Breast epithelium (tissue), 4 donors: ENCODE measurements at regions not wholly inside any gene's neighbourhood (a gene's known extent, or its start where the extent isn't known, plus 50 kb on each side); places are given as distances from the start of the nearest gene placed in this dataset.

Experiments used
- DNase-seq, 2 donors: peaks; one replicate each; pipeline ENCODE4 v3.0.0-alpha.2; 2019; ENCODE audit warnings: low spot score in 2 of 2
- H3K27ac ChIP-seq, 2 donors: fragments of 200-600 bp; sonication (generic) in 1 of 2; one replicate each; pipeline ENCODE4 v1.5.1; 2016 to 2019; ENCODE audit warnings: mild to moderate bottlenecking in 1 of 2
- H3K27me3 ChIP-seq, 2 donors: fragments of 200-600 bp; sonication (generic) in 1 of 2; one replicate each; pipeline versions ENCODE4 v1.5.1 to v1.6.0; 2017 to 2019; ENCODE audit warnings: control low read depth in 1 of 2, mild to moderate bottlenecking in 1 of 2
- H3K36me3 ChIP-seq: fragments of 200-600 bp; one replicate; pipeline ENCODE4 v1.5.1; 2019
- H3K4me1 ChIP-seq, 2 donors: fragments of 200-600 bp; sonication (generic); one replicate each; pipeline ENCODE4 v1.5.1; 2016 to 2019; ENCODE audit warnings: control low read depth in 1 of 2
- H3K4me3 ChIP-seq, 3 donors: fragments of 200-600 bp; sonication (generic); 1 replicate in 2 of 3; 2 replicates in 1 of 3; pipeline ENCODE4 v1.5.1; 2016 to 2019; ENCODE audit warnings: mild to moderate bottlenecking in 3 of 3, moderate library complexity in 2 of 3
- H3K9me3 ChIP-seq, 2 donors: fragments of 200-600 bp; sonication (generic) in 1 of 2; one replicate each; pipeline ENCODE4 v1.5.1; 2016 to 2019; ENCODE audit warnings: control low read depth in 1 of 2
- POLR2A ChIP-seq: fragments of 450-650 bp; IDR thresholded peaks from one replicate; pipeline ENCODE4 v1.6.1; 2016; ENCODE audit warnings: antibody characterized with exemption, mild to moderate bottlenecking, moderate library complexity
- POLR2AphosphoS5 ChIP-seq, 3 donors: sonication (generic); formaldehyde crosslinking; IDR thresholded peaks; one replicate each; pipeline ENCODE4 v1.6.1; 2017; ENCODE audit warnings: antibody characterized with exemption in 3 of 3
- intact Hi-C: fragments of 100-400 bp; cut with DNase I; formaldehyde crosslinking; loops from one replicate; pipeline ENCODE4 v1.15.1; 2023; ENCODE audit warnings: low total_unique reads
- TF ChIP-seq, protein P1 (sequence below), 3 donors: fragments of 450-650 bp; IDR thresholded peaks; one replicate each; pipeline ENCODE4 v1.5.1; 2016 to 2017; ENCODE audit warnings: antibody characterized with exemption in 3 of 3, mild to moderate bottlenecking in 3 of 3, moderate library complexity in 3 of 3

DNA sequence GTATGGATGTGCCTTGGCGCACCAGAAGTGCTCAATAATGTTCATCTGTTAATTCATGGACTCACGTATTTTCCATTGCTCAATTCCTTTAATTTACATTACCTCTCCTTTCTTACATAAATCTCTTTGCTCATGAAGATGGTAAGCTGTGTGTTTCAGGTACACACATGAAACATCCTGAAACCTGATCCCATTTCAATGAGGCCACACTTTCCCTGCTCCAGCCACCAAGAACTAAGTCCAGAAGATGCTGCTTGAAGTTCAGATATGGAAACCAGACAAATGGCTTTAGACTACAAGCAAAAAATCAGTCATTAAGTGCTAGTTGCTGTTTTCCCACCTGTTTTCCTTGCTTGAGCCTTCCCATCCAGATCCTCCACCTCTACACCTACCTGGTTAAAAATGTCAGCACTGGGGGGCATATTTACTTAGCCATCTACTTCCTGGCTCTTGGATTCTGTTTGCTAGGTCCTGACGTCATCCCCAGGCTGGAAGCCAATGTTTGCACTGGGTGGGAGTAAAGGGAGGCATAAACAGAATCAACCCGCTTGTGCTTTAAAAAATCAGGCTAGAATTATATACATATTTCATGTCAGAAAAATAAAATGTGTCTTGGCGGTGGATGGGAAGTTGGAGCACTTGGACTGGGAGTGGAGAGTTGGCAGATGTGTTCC, 309.7 kb downstream of the OSR1 start:
- intact Hi-C loops: no loop called here
- TF ChIP-seq POLR2AphosphoS5 (IDR thresholded peaks at IDR 0.05) (no peak), POLR2A (no peak)
- TF ChIP-seq, protein P1, sequence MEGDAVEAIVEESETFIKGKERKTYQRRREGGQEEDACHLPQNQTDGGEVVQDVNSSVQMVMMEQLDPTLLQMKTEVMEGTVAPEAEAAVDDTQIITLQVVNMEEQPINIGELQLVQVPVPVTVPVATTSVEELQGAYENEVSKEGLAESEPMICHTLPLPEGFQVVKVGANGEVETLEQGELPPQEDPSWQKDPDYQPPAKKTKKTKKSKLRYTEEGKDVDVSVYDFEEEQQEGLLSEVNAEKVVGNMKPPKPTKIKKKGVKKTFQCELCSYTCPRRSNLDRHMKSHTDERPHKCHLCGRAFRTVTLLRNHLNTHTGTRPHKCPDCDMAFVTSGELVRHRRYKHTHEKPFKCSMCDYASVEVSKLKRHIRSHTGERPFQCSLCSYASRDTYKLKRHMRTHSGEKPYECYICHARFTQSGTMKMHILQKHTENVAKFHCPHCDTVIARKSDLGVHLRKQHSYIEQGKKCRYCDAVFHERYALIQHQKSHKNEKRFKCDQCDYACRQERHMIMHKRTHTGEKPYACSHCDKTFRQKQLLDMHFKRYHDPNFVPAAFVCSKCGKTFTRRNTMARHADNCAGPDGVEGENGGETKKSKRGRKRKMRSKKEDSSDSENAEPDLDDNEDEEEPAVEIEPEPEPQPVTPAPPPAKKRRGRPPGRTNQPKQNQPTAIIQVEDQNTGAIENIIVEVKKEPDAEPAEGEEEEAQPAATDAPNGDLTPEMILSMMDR (IDR thresholded peaks at IDR 0.05): no peak
- Histone ChIP-seq H3K36me3 (no peaks in the 10 kb centered on the region), H3K4me3 (no peak overlapping the region), H3K27ac (no peak overlapping the region), H3K4me1 (no peaks in the 10 kb centered on the region), H3K27me3 (no peaks in the 10 kb centered on the region), H3K9me3 (no peaks in the 10 kb centered on the region)
- peak in 1 of 2 donors; percentile 55 for DNase-seq

DNA sequence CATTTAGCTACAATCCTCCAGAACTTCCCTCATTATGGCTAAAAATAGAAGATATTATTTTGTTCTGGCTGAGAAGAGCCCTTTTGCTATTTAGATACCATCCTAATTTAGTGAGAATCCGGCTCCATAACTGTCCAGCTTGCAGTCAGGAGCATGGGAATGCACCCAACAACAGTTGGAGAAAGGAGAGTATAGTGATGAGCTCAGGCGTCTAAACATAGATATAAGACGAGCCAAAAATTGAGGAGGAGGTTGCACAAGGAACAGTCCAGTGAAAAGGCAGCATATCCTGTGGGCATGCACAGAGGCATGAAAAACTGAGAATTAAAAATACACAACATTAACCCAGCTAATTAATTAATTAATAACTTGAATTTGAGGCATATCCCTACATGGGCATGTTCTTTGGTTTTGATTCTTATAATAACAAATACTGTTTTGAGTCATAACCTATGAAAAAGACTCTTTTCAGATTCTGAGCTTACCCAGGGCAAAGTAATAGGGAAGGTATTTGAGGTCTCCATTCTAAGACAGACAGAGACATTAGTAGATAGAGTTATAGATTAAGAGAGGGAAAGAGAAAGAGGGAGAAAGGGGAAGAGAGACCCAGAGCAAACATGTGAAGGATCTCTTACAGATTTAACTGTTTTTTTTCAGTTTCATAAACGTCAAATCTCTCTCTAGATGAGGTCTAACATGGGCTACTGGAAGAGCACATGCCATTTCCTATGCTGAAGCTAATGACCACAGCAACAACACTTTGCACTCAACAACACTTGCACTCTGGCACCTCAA, 311.2 kb downstream of the OSR1 start:
- H3K4me3 ChIP-seq: no peak overlapping the region
- H3K36me3 ChIP-seq: no peaks in the 10 kb centered on the region
- no peaks in the 10 kb centered on the region for H3K9me3 ChIP-seq
- TF ChIP-seq, protein P1 (IDR thresholded peaks at IDR 0.05): no peak
- TF ChIP-seq POLR2AphosphoS5 (IDR thresholded peaks at IDR 0.05) (no peak), POLR2A (no peak)
- no peak overlapping the region for H3K27ac ChIP-seq
- H3K27me3 ChIP-seq: no peaks in the 10 kb centered on the region
- DNase-seq: no peak
- intact Hi-C loops: no loop called here
- no peaks in the 10 kb centered on the region for H3K4me1 ChIP-seq

DNA sequence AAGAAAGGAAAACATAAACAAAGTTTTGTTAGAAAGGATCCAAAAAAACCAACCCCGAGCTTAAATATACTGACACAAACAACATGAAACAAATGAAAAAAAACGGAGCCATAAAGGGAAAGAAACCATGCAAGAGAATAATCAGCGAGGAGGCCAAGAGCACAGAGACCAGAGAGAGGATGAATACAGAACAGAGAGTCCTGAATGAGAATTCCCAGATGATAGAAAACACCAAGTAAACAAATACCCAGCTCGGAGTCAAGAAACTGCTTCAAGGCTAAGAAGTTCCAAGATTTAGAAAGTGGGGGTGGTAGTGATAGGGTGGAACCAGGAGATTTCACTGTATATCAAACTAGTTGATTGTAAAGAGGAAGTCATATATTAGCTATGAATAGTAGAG, 313.3 kb downstream of the OSR1 start:
- H3K27ac ChIP-seq: no peak overlapping the region
- TF ChIP-seq, protein P1 (IDR thresholded peaks at IDR 0.05): no peak
- no peak for TF ChIP-seq POLR2A
- TF ChIP-seq POLR2AphosphoS5 (IDR thresholded peaks at IDR 0.05): no peak
- intact Hi-C loops: no loop called here
- no peaks in the 10 kb centered on the region for H3K9me3 ChIP-seq
- H3K4me3 ChIP-seq: no peak overlapping the region
- no peaks in the 10 kb centered on the region for H3K27me3 ChIP-seq
- no peaks in the 10 kb centered on the region for H3K36me3 ChIP-seq
- H3K4me1 ChIP-seq: no peaks in the 10 kb centered on the region
- DNase-seq: no peak

DNA sequence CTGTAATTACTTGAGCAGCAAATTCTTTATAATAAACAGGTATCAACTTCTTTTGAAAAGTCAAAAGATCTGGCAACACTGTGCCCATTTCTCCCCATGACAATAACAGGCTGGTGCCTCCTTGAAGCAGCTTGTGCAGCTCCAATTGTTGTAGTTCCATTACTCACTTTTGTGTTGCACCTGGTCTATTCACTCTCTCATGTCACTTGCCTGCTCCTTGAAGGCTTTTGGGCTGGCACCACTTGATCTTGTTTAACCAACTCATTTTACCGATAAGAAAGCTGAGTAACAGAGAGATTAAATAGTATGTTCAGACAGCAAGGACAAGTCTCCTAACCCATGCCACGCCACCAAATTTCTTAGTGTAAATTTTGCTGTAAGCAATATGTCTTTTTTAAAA, 314.5 kb downstream of the OSR1 start:
- H3K36me3 ChIP-seq: no peaks in the 10 kb centered on the region
- H3K4me3 ChIP-seq: no peak overlapping the region
- no peaks in the 10 kb centered on the region for H3K27me3 ChIP-seq
- TF ChIP-seq POLR2AphosphoS5 (IDR thresholded peaks at IDR 0.05) (no peak), POLR2A (no peak)
- TF ChIP-seq, protein P1 (IDR thresholded peaks at IDR 0.05): no peak
- H3K4me1 ChIP-seq: no peaks in the 10 kb centered on the region
- intact Hi-C loops: no loop called here
- no peaks in the 10 kb centered on the region for H3K9me3 ChIP-seq
- H3K27ac ChIP-seq: no peak overlapping the region
- DNase-seq: no peak

DNA sequence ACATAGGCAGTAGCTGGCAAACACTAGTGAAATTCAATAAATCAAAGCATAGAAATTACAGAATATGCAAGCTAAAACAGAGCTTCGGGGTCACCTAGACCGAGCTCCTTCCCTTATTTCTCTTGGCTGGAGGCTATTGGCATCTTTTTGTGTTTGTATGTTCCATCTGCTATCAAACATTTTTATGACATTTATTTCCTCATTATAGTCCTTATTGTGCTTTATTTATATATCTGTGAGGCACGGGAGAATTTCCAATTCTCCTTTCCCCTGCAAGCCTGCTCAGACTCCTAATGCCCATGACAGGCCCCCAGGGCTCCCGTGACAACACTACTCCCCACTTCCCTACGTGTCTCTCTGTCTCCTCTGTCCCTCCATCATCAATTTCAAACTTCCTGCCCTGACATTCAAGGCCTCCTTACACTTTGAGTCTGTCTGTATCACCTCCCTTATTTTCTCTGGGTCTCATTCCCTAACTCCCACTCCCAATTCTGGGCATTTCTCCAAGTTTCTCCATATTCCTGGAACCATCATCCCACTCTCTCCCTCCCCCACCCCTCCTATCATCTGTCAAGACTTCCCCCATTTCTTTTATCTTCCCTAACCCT, 316.9 kb downstream of the OSR1 start:
- no peak for DNase-seq
- TF ChIP-seq, protein P1 (IDR thresholded peaks at IDR 0.05): no peak
- TF ChIP-seq POLR2AphosphoS5 (IDR thresholded peaks at IDR 0.05) (no peak), POLR2A (no peak)
- intact Hi-C loops: no loop called here
- Histone ChIP-seq H3K36me3 (no peaks in the 10 kb centered on the region), H3K4me1 (no peaks in the 10 kb centered on the region), H3K27ac (no peak overlapping the region), H3K27me3 (no peaks in the 10 kb centered on the region), H3K4me3 (no peak overlapping the region), H3K9me3 (no peaks in the 10 kb centered on the region)
